ENCODE measurements at regions not wholly inside any gene's neighbourhood (a gene's known extent, or its start where the extent isn't known, plus 50 kb on each side); places are given as distances from the start of the nearest gene placed in this dataset.

DNA sequence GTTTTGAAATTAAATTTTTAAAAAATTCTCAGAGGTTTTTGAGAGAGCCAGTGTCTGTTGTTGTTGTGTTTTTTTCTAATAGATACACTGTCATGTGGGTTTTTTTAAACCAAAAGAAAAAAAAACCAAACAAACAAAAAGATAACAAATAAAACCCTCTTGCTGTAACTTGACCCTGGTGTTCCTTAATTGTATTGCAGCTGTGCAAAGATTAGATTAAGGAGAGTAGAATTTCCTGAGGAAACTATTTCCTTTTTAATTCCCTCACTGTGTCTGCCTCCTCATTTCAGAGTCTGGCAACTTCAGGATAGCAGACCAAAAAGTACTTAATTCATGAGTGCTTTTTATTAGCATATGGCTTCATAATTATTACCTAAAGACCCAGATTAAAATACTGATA lies 281.9 kb downstream of the EPM2A start:
- no peaks in the 10 kb centered on the region for H3K36me3 ChIP-seq
- H3K27me3 ChIP-seq, result no peaks in the 10 kb centered on the region
- no peak for ATAC-seq (ENCODE audit: low FRiP score in 2 of 2)
- H3K4me1 ChIP-seq, result no peaks in the 10 kb centered on the region
- H3K4me3 ChIP-seq, result no peak overlapping the region
- H3K9me3 ChIP-seq, result no peaks in the 10 kb centered on the region
- DNase-seq, result no peak
- TF ChIP-seq, protein P1, sequence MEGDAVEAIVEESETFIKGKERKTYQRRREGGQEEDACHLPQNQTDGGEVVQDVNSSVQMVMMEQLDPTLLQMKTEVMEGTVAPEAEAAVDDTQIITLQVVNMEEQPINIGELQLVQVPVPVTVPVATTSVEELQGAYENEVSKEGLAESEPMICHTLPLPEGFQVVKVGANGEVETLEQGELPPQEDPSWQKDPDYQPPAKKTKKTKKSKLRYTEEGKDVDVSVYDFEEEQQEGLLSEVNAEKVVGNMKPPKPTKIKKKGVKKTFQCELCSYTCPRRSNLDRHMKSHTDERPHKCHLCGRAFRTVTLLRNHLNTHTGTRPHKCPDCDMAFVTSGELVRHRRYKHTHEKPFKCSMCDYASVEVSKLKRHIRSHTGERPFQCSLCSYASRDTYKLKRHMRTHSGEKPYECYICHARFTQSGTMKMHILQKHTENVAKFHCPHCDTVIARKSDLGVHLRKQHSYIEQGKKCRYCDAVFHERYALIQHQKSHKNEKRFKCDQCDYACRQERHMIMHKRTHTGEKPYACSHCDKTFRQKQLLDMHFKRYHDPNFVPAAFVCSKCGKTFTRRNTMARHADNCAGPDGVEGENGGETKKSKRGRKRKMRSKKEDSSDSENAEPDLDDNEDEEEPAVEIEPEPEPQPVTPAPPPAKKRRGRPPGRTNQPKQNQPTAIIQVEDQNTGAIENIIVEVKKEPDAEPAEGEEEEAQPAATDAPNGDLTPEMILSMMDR (IDR thresholded peaks at IDR 0.05), result peak in 2 of 6 experiments; percentile 6 to 17
- TF ChIP-seq EP300 (IDR thresholded peaks at IDR 0.05), result no peak
- no peak overlapping the region for H3K27ac ChIP-seq

DNA sequence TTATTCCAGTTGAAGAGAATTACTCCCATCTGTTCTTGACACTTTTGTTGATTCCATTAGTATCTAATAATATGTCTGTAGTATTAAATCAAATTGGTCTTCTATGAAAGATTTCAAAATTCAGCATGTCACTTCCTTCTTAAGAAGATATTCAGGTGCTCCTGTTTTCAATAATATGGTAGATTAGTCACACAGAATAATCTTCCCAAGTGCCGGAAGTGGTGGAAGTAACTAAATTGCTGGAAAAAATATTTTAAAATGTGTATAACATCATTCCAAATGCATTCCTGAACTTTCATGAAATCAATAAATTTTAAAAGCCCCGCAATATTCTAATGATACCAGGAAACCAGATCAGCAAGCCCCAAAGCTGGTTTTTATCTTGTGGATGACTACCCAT lies 281.3 kb downstream of the EPM2A start:
- DNase-seq (no peak), ATAC-seq (ENCODE audit: low FRiP score in 2 of 2) (no peak)
- TF ChIP-seq EP300 (IDR thresholded peaks at IDR 0.05) (no peak), POLR2AphosphoS5 (IDR thresholded peaks at IDR 0.05) (no peak), POLR2A (IDR thresholded peaks at IDR 0.05) (no peak)
- TF ChIP-seq, protein P1 (IDR thresholded peaks at IDR 0.05), result no peak
- Histone ChIP-seq H3K27ac (no peak overlapping the region), H3K4me3 (no peak overlapping the region), H3K9me3 (no peaks in the 10 kb centered on the region), H3K4me1 (no peaks in the 10 kb centered on the region), H3K36me3 (no peaks in the 10 kb centered on the region), H3K27me3 (no peaks in the 10 kb centered on the region)
- 96 to 98% methylated on average over 2 of the region's 2 CpGs for WGBS, 2 donors

DNA sequence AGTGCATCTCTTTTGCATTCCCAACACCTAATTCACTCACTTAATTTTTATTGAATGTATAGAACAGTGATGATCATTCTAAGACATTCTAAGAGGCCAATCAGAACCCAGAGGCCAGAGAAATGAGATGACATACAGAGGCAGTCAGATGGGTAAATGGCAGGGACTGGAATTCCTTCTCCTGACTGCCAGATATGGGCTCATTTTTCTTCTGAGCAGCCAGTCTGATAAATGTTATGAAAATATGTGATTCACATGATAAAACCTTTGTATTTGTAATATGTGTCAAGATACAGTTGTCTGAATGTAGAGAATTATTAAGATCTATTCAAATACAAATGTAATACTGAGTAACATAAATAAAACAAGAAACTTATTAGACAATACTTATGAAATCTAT lies 277.8 kb downstream of the EPM2A start:
- H3K4me1 ChIP-seq, result no peaks in the 10 kb centered on the region
- DNase-seq, result no peak
- no peaks in the 10 kb centered on the region for H3K36me3 ChIP-seq
- no peak overlapping the region for H3K4me3 ChIP-seq
- ATAC-seq (ENCODE audit: low FRiP score in 2 of 2), result no peak
- H3K27me3 ChIP-seq, result no peaks in the 10 kb centered on the region
- no peaks in the 10 kb centered on the region for H3K9me3 ChIP-seq
- TF ChIP-seq POLR2A (IDR thresholded peaks at IDR 0.05) (no peak), EP300 (IDR thresholded peaks at IDR 0.05) (no peak), POLR2AphosphoS5 (IDR thresholded peaks at IDR 0.05) (no peak)
- TF ChIP-seq, protein P1 (IDR thresholded peaks at IDR 0.05), result no peak
- H3K27ac ChIP-seq, result no peak overlapping the region

DNA sequence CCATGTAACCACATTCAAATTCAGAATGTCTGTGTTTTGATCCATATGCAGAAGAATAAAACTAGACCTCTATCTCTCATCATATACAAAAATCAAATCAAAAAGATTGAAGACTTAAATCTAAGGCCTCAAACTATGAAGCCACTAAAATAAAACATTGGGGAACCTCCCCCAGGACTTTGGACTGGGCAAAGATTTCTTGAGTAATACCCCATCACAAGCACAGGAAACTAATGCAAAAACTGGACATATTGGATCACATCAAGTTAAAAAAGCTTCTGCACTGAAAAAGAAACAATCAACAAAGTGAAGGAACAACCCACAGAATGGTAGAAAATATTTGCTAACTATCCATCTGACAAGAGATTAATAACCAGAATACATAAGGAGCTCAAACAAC lies 266.8 kb downstream of the EPM2A start:
- H3K27ac ChIP-seq, result no peak overlapping the region
- peaks cover 0 to 10% (median 2%) of the 10 kb centered on the region in 4 donors for H3K9me3 ChIP-seq
- H3K4me3 ChIP-seq, result no peak overlapping the region
- ATAC-seq (ENCODE audit: low FRiP score in 2 of 2), result no peak
- H3K27me3 ChIP-seq, result no peaks in the 10 kb centered on the region
- no peaks in the 10 kb centered on the region for H3K36me3 ChIP-seq
- TF ChIP-seq, protein P1 (IDR thresholded peaks at IDR 0.05), result no peak
- TF ChIP-seq POLR2A (IDR thresholded peaks at IDR 0.05) (no peak), EP300 (IDR thresholded peaks at IDR 0.05) (no peak), POLR2AphosphoS5 (IDR thresholded peaks at IDR 0.05) (no peak)
- no peaks in the 10 kb centered on the region for H3K4me1 ChIP-seq
- DNase-seq, result no peak

DNA sequence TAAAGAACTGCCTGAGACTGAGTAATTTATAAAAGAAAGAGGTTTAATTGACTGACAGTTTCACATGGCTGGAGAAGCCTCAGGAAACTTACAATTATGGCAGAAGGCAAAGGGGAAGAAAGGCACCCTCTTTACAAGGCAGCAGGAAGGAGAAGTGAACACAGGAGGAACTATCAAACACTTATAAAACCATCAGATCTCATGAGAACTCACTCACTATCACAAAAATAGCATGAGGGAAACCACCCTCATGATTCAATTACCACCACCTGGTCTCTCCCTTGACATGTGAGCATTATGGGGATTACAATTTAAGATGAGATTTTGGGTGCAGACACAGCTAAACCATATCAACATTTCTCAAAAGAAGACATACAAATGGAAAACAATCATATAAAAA lies 266.3 kb downstream of the EPM2A start:
- DNase-seq (no peak), ATAC-seq (ENCODE audit: low FRiP score in 2 of 2) (no peak)
- H3K27ac ChIP-seq, result no peak overlapping the region
- no peak overlapping the region for H3K4me3 ChIP-seq
- TF ChIP-seq EP300 (IDR thresholded peaks at IDR 0.05), result no peak
- TF ChIP-seq POLR2AphosphoS5 (IDR thresholded peaks at IDR 0.05), result no peak
- TF ChIP-seq POLR2A (IDR thresholded peaks at IDR 0.05), result no peak
- TF ChIP-seq, protein P1 (IDR thresholded peaks at IDR 0.05), result no peak
- H3K4me1 ChIP-seq, result no peaks in the 10 kb centered on the region
- peaks cover 0 to 10% (median 3%) of the 10 kb centered on the region in 4 donors for H3K9me3 ChIP-seq
- no peaks in the 10 kb centered on the region for H3K27me3 ChIP-seq
- no peaks in the 10 kb centered on the region for H3K36me3 ChIP-seq

Measured in upper lobe of left lung (tissue), 6 donors.